ENCODE measurements at regions not wholly inside any gene's neighbourhood (a gene's known extent, or its start where the extent isn't known, plus 50 kb on each side); places are given as distances from the start of the nearest gene placed in this dataset.

- H3K27ac Mint-ChIP-seq, result no peak overlapping the region
- H3K9me3 Mint-ChIP-seq, result no peaks in the 10 kb centered on the region
- no peaks in the 10 kb centered on the region for H3K4me1 Mint-ChIP-seq
- no peaks in the 10 kb centered on the region for H3K27me3 Mint-ChIP-seq
- H3K36me3 Mint-ChIP-seq, result no peaks in the 10 kb centered on the region
- no peak overlapping the region for H3K4me3 Mint-ChIP-seq
- ATAC-seq, result no peak
Observed at GRCh38 chr1:60348884-60349283, 275.3 kb upstream of the C1orf87 start.

- no peak for ATAC-seq
- no peaks in the 10 kb centered on the region for H3K36me3 Mint-ChIP-seq
Observed at GRCh38 chr1:60345621-60346020, 272.1 kb upstream of the C1orf87 start.

GRCh38 chr1:60345049-60345448, 271.5 kb upstream of the C1orf87 start:
- no peaks in the 10 kb centered on the region for H3K36me3 Mint-ChIP-seq
- H3K27ac Mint-ChIP-seq, result no peak overlapping the region
- no peak for ATAC-seq
- no peak overlapping the region for H3K4me3 Mint-ChIP-seq
- H3K9me3 Mint-ChIP-seq, result no peaks in the 10 kb centered on the region
- no peaks in the 10 kb centered on the region for H3K27me3 Mint-ChIP-seq
- no peaks in the 10 kb centered on the region for H3K4me1 Mint-ChIP-seq

More at GRCh38 chr1:60345621-60346020, 272.1 kb upstream of the C1orf87 start:
- no peak overlapping the region for H3K4me3 Mint-ChIP-seq
- no peaks in the 10 kb centered on the region for H3K27me3 Mint-ChIP-seq
- H3K27ac Mint-ChIP-seq, result no peak overlapping the region
- no peaks in the 10 kb centered on the region for H3K9me3 Mint-ChIP-seq
- no peaks in the 10 kb centered on the region for H3K4me1 Mint-ChIP-seq

GRCh38 chr1:60343736-60344135, 270.2 kb upstream of the C1orf87 start:
- Mint-ChIP-seq H3K4me1 (no peaks in the 10 kb centered on the region), H3K4me3 (no peak overlapping the region), H3K36me3 (no peaks in the 10 kb centered on the region), H3K27ac (no peak overlapping the region), H3K27me3 (no peaks in the 10 kb centered on the region), H3K9me3 (no peaks in the 10 kb centered on the region)
- ATAC-seq, result no peak

- Mint-ChIP-seq H3K4me3 (no peak overlapping the region), H3K4me1 (no peaks in the 10 kb centered on the region), H3K36me3 (no peaks in the 10 kb centered on the region), H3K27me3 (no peaks in the 10 kb centered on the region), H3K9me3 (no peaks in the 10 kb centered on the region), H3K27ac (no peak overlapping the region)
- ATAC-seq, result no peak
Observed at GRCh38 chr1:60342569-60342968, 269.0 kb upstream of the C1orf87 start.

- H3K4me1 Mint-ChIP-seq, result no peaks in the 10 kb centered on the region
- no peak for ATAC-seq
- no peaks in the 10 kb centered on the region for H3K36me3 Mint-ChIP-seq
- no peaks in the 10 kb centered on the region for H3K9me3 Mint-ChIP-seq
- no peak overlapping the region for H3K4me3 Mint-ChIP-seq
- no peak overlapping the region for H3K27ac Mint-ChIP-seq
- H3K27me3 Mint-ChIP-seq, result no peaks in the 10 kb centered on the region
Observed at GRCh38 chr1:60341274-60341673, 267.7 kb upstream of the C1orf87 start.

- no peak for ATAC-seq
- no peak overlapping the region for H3K27ac Mint-ChIP-seq
- H3K36me3 Mint-ChIP-seq, result no peaks in the 10 kb centered on the region
- no peaks in the 10 kb centered on the region for H3K27me3 Mint-ChIP-seq
- no peak overlapping the region for H3K4me3 Mint-ChIP-seq
- H3K4me1 Mint-ChIP-seq, result no peaks in the 10 kb centered on the region
- H3K9me3 Mint-ChIP-seq, result peaks cover 6% of the 10 kb centered on the region
Observed at GRCh38 chr1:60331647-60332046, 258.1 kb upstream of the C1orf87 start.

GRCh38 chr1:60329651-60330050, 256.1 kb upstream of the C1orf87 start:
- Mint-ChIP-seq H3K9me3 (peaks cover 10% of the 10 kb centered on the region), H3K4me3 (no peak overlapping the region), H3K4me1 (no peaks in the 10 kb centered on the region), H3K36me3 (no peaks in the 10 kb centered on the region), H3K27me3 (no peaks in the 10 kb centered on the region), H3K27ac (no peak overlapping the region)
- no peak for ATAC-seq

- no peak overlapping the region for H3K27ac Mint-ChIP-seq
- peaks cover 3% of the 10 kb centered on the region for H3K9me3 Mint-ChIP-seq
- no peak for ATAC-seq
- H3K4me1 Mint-ChIP-seq, result no peaks in the 10 kb centered on the region
- no peaks in the 10 kb centered on the region for H3K36me3 Mint-ChIP-seq
- no peaks in the 10 kb centered on the region for H3K27me3 Mint-ChIP-seq
- no peak overlapping the region for H3K4me3 Mint-ChIP-seq
Observed at GRCh38 chr1:60311838-60312237, 238.3 kb upstream of the C1orf87 start.

GRCh38 chr1:60299581-60299980, 226.0 kb upstream of the C1orf87 start:
- Mint-ChIP-seq H3K4me3 (no peak overlapping the region), H3K9me3 (peaks cover 9% of the 10 kb centered on the region), H3K36me3 (no peaks in the 10 kb centered on the region), H3K4me1 (no peaks in the 10 kb centered on the region), H3K27me3 (no peaks in the 10 kb centered on the region), H3K27ac (no peak overlapping the region)
- ATAC-seq, result no peak

GRCh38 chr1:60298290-60298689, 224.7 kb upstream of the C1orf87 start:
- no peak for ATAC-seq
- Mint-ChIP-seq H3K36me3 (no peaks in the 10 kb centered on the region), H3K4me1 (no peaks in the 10 kb centered on the region), H3K9me3 (peaks cover 9% of the 10 kb centered on the region), H3K27ac (no peak overlapping the region), H3K27me3 (no peaks in the 10 kb centered on the region), H3K4me3 (no peak overlapping the region)

- Mint-ChIP-seq H3K27me3 (no peaks in the 10 kb centered on the region), H3K4me1 (no peaks in the 10 kb centered on the region), H3K27ac (no peak overlapping the region), H3K36me3 (no peaks in the 10 kb centered on the region), H3K9me3 (peaks cover 6% of the 10 kb centered on the region), H3K4me3 (no peak overlapping the region)
- no peak for ATAC-seq
Observed at GRCh38 chr1:60296794-60297193, 223.2 kb upstream of the C1orf87 start.

GRCh38 chr1:60292140-60292539, 218.6 kb upstream of the C1orf87 start:
- no peaks in the 10 kb centered on the region for H3K36me3 Mint-ChIP-seq
- no peaks in the 10 kb centered on the region for H3K4me1 Mint-ChIP-seq
- H3K4me3 Mint-ChIP-seq, result no peak overlapping the region
- H3K9me3 Mint-ChIP-seq, result peaks cover 4% of the 10 kb centered on the region
- H3K27me3 Mint-ChIP-seq, result no peaks in the 10 kb centered on the region
- no peak overlapping the region for H3K27ac Mint-ChIP-seq
- ATAC-seq, result no peak

- no peak for ATAC-seq
- H3K9me3 Mint-ChIP-seq, result peaks cover 8% of the 10 kb centered on the region
Observed at GRCh38 chr1:60290393-60290792, 216.8 kb upstream of the C1orf87 start.

GRCh38 chr1:60287536-60287935, 214.0 kb upstream of the C1orf87 start:
- Mint-ChIP-seq H3K9me3 (peaks cover 8% of the 10 kb centered on the region), H3K4me3 (no peak overlapping the region), H3K4me1 (no peaks in the 10 kb centered on the region), H3K27ac (no peak overlapping the region), H3K36me3 (no peaks in the 10 kb centered on the region), H3K27me3 (no peaks in the 10 kb centered on the region)
- no peak for ATAC-seq

More at GRCh38 chr1:60290393-60290792, 216.8 kb upstream of the C1orf87 start:
- Mint-ChIP-seq H3K36me3 (no peaks in the 10 kb centered on the region), H3K4me1 (no peaks in the 10 kb centered on the region), H3K27ac (no peak overlapping the region), H3K4me3 (no peak overlapping the region), H3K27me3 (no peaks in the 10 kb centered on the region)

- Mint-ChIP-seq H3K36me3 (no peaks in the 10 kb centered on the region), H3K9me3 (peaks cover 8% of the 10 kb centered on the region), H3K4me3 (no peak overlapping the region), H3K4me1 (no peaks in the 10 kb centered on the region), H3K27me3 (no peaks in the 10 kb centered on the region), H3K27ac (no peak overlapping the region)
- ATAC-seq, result no peak
Observed at GRCh38 chr1:60283690-60284089, 210.1 kb upstream of the C1orf87 start.

GRCh38 chr1:60281360-60281932, 207.9 kb upstream of the C1orf87 start:
- Mint-ChIP-seq H3K27ac (no peak overlapping the region), H3K4me3 (no peak overlapping the region), H3K9me3 (peaks cover 3% of the 10 kb centered on the region), H3K36me3 (no peaks in the 10 kb centered on the region), H3K4me1 (no peaks in the 10 kb centered on the region), H3K27me3 (no peaks in the 10 kb centered on the region)
- no peak for ATAC-seq

All from stimulated activated memory B cell treated with anti-CD40 and anti-IgM and Interleukin-4, amounts not matched to agents 10 μg/mL and 1 μg/mL and 100 μg/mL, for 72 hours (primary cell).